ENCODE measurements at regions not wholly inside any gene's neighbourhood (a gene's known extent, or its start where the extent isn't known, plus 50 kb on each side); places are given as distances from the start of the nearest gene placed in this dataset.

GRCh38 chr1:178629252-178630154 is 95.5 kb upstream of the RALGPS2 start:
- TF ChIP-seq EZH2phosphoT487 (IDR thresholded peaks at IDR 0.05; ENCODE audit: borderline replicate concordance, low read length) (no peak), CTCF (conservative IDR thresholded peaks at IDR 0.05; ENCODE audit: low read depth, low read length) (no peak), EZH2 (IDR thresholded peaks at IDR 0.05; ENCODE audit: low read length, unreplicated experiment) (no peak)
